D721Med (cell line): ENCODE measurements at regions not wholly inside any gene's neighbourhood (a gene's known extent, or its start where the extent isn't known, plus 50 kb on each side); places are given as distances from the start of the nearest gene placed in this dataset.
"Not testable (repeated sequence)": the region's sequence is repeated elsewhere in the genome, so short reads cannot be mapped to it uniquely, and the experiment has no call there.

Source experiments
- DNase-seq: peaks from one replicate; pipeline ENCODE4 v3.0.0; 2011; ENCODE audit warnings: low spot score; ENCODE audit not compliant: insufficient read length
- FAIRE-seq: peaks from 2 replicates; lab custom pipeline; 2011; peaks lifted over from hg19 to GRCh38; lab: Jason Lieb, UNC
- TF ChIP-seq, protein P1 (sequence below): IDR thresholded peaks from 2 replicates; pipeline ENCODE4 v1.5.1; 2012; ENCODE audit warnings: mild to moderate bottlenecking, control low read depth; ENCODE audit not compliant: insufficient read depth; ENCODE audit errors: missing control alignments

DNA sequence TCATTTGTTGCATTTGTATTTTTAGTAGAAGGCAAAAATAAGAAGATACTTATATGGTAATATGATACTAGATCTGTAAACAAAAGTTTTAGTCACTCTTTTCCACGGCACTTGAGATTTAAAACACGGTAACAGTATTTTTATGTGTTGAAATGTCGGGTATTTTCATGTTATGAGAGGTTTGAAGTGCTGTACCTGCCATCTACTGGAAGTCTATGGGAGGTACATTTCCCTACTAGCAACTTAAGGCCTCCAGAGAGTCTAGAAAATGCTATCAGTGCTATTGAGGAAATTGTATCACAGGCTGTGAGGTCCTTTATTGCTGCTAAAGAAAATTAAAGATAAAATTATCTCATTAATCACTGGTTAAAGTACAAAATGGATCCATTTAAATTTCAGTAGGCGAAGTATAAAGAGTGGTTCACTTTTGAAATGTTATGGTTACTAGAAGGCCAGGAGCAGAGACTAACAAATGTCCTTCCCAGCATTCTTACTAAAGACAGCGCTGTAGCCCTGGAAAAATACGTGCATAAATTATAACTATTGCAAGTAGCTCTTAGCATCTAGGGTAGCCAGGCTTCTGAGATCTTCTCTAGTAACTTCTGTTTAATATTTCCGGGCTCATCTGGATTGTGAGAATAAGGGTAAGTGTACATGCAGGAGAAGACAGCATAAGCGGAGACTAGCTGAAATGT, 77.6 kb upstream of the PRKD1 start:
- FAIRE-seq (peak; percentile 82), DNase-seq (peak; percentile 18)
- TF ChIP-seq, protein P1, sequence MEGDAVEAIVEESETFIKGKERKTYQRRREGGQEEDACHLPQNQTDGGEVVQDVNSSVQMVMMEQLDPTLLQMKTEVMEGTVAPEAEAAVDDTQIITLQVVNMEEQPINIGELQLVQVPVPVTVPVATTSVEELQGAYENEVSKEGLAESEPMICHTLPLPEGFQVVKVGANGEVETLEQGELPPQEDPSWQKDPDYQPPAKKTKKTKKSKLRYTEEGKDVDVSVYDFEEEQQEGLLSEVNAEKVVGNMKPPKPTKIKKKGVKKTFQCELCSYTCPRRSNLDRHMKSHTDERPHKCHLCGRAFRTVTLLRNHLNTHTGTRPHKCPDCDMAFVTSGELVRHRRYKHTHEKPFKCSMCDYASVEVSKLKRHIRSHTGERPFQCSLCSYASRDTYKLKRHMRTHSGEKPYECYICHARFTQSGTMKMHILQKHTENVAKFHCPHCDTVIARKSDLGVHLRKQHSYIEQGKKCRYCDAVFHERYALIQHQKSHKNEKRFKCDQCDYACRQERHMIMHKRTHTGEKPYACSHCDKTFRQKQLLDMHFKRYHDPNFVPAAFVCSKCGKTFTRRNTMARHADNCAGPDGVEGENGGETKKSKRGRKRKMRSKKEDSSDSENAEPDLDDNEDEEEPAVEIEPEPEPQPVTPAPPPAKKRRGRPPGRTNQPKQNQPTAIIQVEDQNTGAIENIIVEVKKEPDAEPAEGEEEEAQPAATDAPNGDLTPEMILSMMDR: peak; percentile 68

GRCh38 chr14:30006695-30007094, 79.0 kb upstream of the PRKD1 start:
- DNase-seq: no peak
- no peak for FAIRE-seq
- TF ChIP-seq, protein P1: no peak

DNA sequence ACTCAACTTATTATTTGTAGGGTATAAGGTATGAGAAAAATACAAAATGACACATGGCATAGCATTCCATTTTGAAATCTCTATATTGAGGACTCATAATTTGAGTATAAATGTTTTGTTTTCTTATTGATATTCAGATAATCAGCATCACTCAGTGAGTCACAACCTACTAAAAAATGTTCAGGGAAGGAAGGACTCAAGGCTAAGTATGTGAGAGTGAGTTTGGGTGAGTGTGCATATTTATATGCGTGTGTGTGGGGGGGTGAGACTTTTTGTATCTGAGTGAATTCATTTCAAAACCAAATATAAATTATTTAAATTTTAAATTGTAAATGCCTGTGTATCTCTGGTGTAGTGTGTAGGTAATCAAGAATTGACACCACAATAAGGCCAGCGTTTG, 87.8 kb upstream of the PRKD1 start:
- TF ChIP-seq, protein P1: no peak
- FAIRE-seq (no peak), DNase-seq (no peak)

GRCh38 chr14:30016002-30016401, 88.4 kb upstream of the PRKD1 start:
- no peak for DNase-seq
- FAIRE-seq: no peak
- TF ChIP-seq, protein P1: no peak

GRCh38 chr14:30017370-30017993, 89.8 kb upstream of the PRKD1 start:
- DNase-seq (no peak), FAIRE-seq (no peak)
- TF ChIP-seq, protein P1: no peak

GRCh38 chr14:30020271-30020670, 92.6 kb upstream of the PRKD1 start:
- TF ChIP-seq, protein P1: no peak
- no peak for FAIRE-seq
- DNase-seq: no peak

GRCh38 chr14:30020687-30021086, 93.0 kb upstream of the PRKD1 start:
- FAIRE-seq: no peak
- TF ChIP-seq, protein P1: no peak
- no peak for DNase-seq

DNA sequence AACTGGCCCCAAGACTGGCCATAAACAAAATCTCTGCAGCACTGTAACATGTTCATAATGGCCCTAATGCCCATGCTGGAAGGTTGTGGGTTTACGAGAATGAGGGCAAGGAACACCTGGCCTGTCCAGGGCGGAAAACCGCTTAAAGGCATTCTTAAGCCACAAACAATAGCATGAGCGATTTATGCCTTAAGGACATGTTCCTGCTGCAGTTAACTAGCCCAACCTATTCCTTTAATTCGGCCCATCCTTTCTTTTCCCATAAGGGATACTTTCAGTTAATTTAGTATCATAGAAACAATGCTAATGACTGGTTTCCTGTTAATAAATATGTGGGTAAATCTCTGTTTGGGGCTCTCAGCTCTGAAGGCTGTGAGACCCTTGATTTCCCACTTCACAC, 95.7 kb upstream of the PRKD1 start:
- not testable (repeated sequence) for FAIRE-seq, DNase-seq
